Right lobe of liver (tissue), 6 donors: ENCODE measurements at regions not wholly inside any gene's neighbourhood (a gene's known extent, or its start where the extent isn't known, plus 50 kb on each side); places are given as distances from the start of the nearest gene placed in this dataset.
"Not testable (repeated sequence)": the region's sequence is repeated elsewhere in the genome, so short reads cannot be mapped to it uniquely, and the experiment has no call there.

Experiments used
- ATAC-seq, 4 donors: fragments of 200-7000 bp; cut with Tn5 transposase; one replicate each; pipeline ENCODE4 v1.9.1; 2020; ENCODE audit warnings: mild to moderate bottlenecking in 4 of 4, moderate library complexity in 4 of 4
- DNase-seq, 3 donors: peaks; one replicate each; pipeline ENCODE4 v3.0.0-alpha.2; 2020
- H3K27ac ChIP-seq, 3 donors: fragments of 200-600 bp; one replicate each; pipeline ENCODE4 v1.8.0; 2022
- H3K27me3 ChIP-seq, 2 donors: fragments of 200-600 bp; one replicate each; pipeline ENCODE4 v1.8.0; 2022
- H3K36me3 ChIP-seq, 4 donors: fragments of 200-600 bp; sonication (generic) in 1 of 4; one replicate each; pipeline versions ENCODE4 v1.5.1 to v1.8.0; 2017 to 2022; ENCODE audit warnings: control low read depth in 1 of 4
- H3K4me1 ChIP-seq, 4 donors: fragments of 200-600 bp; sonication (generic) in 1 of 4; one replicate each; pipeline versions ENCODE4 v1.5.1 to v1.8.0; 2017 to 2022; ENCODE audit warnings: control low read depth in 1 of 4
- H3K4me3 ChIP-seq, 3 donors: fragments of 200-600 bp; one replicate each; pipeline ENCODE4 v1.8.0; 2022
- H3K9me3 ChIP-seq, 4 donors: fragments of 200-600 bp; sonication (generic) in 1 of 4; one replicate each; pipeline versions ENCODE4 v1.5.1 to v1.8.0; 2017 to 2022; ENCODE audit warnings: control low read depth in 1 of 4
- CTCF ChIP-seq, 4 donors: fragments of 200-600 bp in 3 of 4; fragments of 450-650 bp in 1 of 4; IDR thresholded peaks; one replicate each; pipeline versions ENCODE4 v1.5.1 to v1.8.0; 2016 to 2022; ENCODE audit warnings: antibody characterized with exemption in 4 of 4, mild to moderate bottlenecking in 2 of 4
- POLR2A ChIP-seq: fragments of 450-650 bp; IDR thresholded peaks from one replicate; pipeline ENCODE4 v1.6.1; 2017; ENCODE audit warnings: antibody characterized with exemption, mild to moderate bottlenecking
- WGBS: methylation state at CpG from one replicate; pipeline ENCODE4 v1.1.6; 2018; ENCODE audit warnings: low coverage, low lambda C conversion rate; ENCODE audit not compliant: insufficient coverage; ENCODE audit errors: missing lambda C conversion rate; 5-methylcytosine and 5-hydroxymethylcytosine counted together
- intact Hi-C, 2 donors: fragments of 100-400 bp; cut with DNase I; formaldehyde crosslinking; loops; one replicate each; pipeline versions ENCODE4 v1.11.2 to v1.14.1; 2022
- donor health status: DM: no; HTN: yes; CAD: no.
- donor health status: DM: no; HTN: no; CAD: no.
- donor health status: DM: no; HTN: no; CAD: no.
- donor health status: DM: no; HTN: yes; CAD: no.
- donor health status: DM: no; HTN: yes; CAD: no.

GRCh38 chr10:64573623-64574325 is 1052.6 kb downstream of the REEP3 start:
- WGBS = 15% methylated on average over 1 of the region's 1 CpG
- DNase-seq (no peak), ATAC-seq (peak; percentile 84 to 94 (median 86))
- Histone ChIP-seq H3K27me3 (no peaks in the 10 kb centered on the region), H3K4me3 (no peak overlapping the region), H3K9me3 (no peaks in the 10 kb centered on the region), H3K27ac (peak overlapping the region in 1 of 3 donors; percentile 60), H3K4me1 (peaks cover 0 to 22% (median 7%) of the 10 kb centered on the region in 4 donors), H3K36me3 (no peaks in the 10 kb centered on the region)
- intact Hi-C loops = no loop called here
- TF ChIP-seq POLR2A = no peak
- no peak for TF ChIP-seq CTCF (IDR thresholded peaks at IDR 0.05)

GRCh38 chr10:64574371-64574770 is 1053.2 kb downstream of the REEP3 start:
- peak overlapping the region in 1 of 3 donors; percentile 60 for H3K27ac ChIP-seq
- no peaks in the 10 kb centered on the region for H3K27me3 ChIP-seq
- no peaks in the 10 kb centered on the region for H3K36me3 ChIP-seq
- WGBS = 15% methylated on average over 2 of the region's 2 CpGs
- peaks cover 0 to 22% (median 7%) of the 10 kb centered on the region in 4 donors for H3K4me1 ChIP-seq
- ATAC-seq (peak; percentile 34 to 63 (median 54)), DNase-seq (peak in 1 of 3 donors; percentile 49)
- H3K4me3 ChIP-seq = no peak overlapping the region
- no peak for TF ChIP-seq POLR2A
- TF ChIP-seq CTCF (IDR thresholded peaks at IDR 0.05) = no peak
- intact Hi-C loops = no loop called here
- no peaks in the 10 kb centered on the region for H3K9me3 ChIP-seq

GRCh38 chr10:64576497-64576896 is 1055.3 kb downstream of the REEP3 start:
- no CpG with 5 or more reads among the region's 10 CpGs for WGBS
- H3K27me3 ChIP-seq = no peaks in the 10 kb centered on the region
- no peak overlapping the region for H3K27ac ChIP-seq
- H3K9me3 ChIP-seq = no peaks in the 10 kb centered on the region
- H3K36me3 ChIP-seq = no peaks in the 10 kb centered on the region
- DNase-seq (no peak), ATAC-seq (no peak)
- H3K4me3 ChIP-seq = no peak overlapping the region
- no peak for TF ChIP-seq POLR2A
- no peak for TF ChIP-seq CTCF (IDR thresholded peaks at IDR 0.05)
- intact Hi-C loops = no loop called here
- peaks cover 0 to 22% (median 7%) of the 10 kb centered on the region in 4 donors for H3K4me1 ChIP-seq

- H3K4me3 ChIP-seq, H3K36me3 ChIP-seq, H3K9me3 ChIP-seq, DNase-seq, H3K27me3 ChIP-seq, ATAC-seq, H3K27ac ChIP-seq, intact Hi-C loops: not testable (repeated sequence)
- peaks cover 0 to 14% (median 4%) of the 10 kb centered on the region in 4 donors for H3K4me1 ChIP-seq
- WGBS = 80% methylated on average over 3 of the region's 6 CpGs
These were observed 1057.6 kb downstream of the REEP3 start for GRCh38 chr10:64578757-64579156.

GRCh38 chr10:64586934-64587503 is 1065.8 kb downstream of the REEP3 start:
- H3K4me3 ChIP-seq = no peak overlapping the region
- ATAC-seq = no peak
- no peak for DNase-seq
- TF ChIP-seq POLR2A (no peak), CTCF (IDR thresholded peaks at IDR 0.05) (no peak)
- H3K36me3 ChIP-seq = no peaks in the 10 kb centered on the region
- intact Hi-C loops = no loop called here
- WGBS = 58% methylated on average over 2 of the region's 2 CpGs
- no peaks in the 10 kb centered on the region for H3K4me1 ChIP-seq
- H3K27me3 ChIP-seq = no peaks in the 10 kb centered on the region
- no peaks in the 10 kb centered on the region for H3K9me3 ChIP-seq
- H3K27ac ChIP-seq = no peak overlapping the region
